HCT116 (cell line): ENCODE measurements at regions not wholly inside any gene's neighbourhood (a gene's known extent, or its start where the extent isn't known, plus 50 kb on each side); places are given as distances from the start of the nearest gene placed in this dataset.

Source experiments
- CTCF ChIP-seq, 3 experiments: fragments of 200-600 bp in 1 of 3; sonication (generic) in 1 of 3; IDR thresholded peaks in 2 of 3; conservative IDR thresholded peaks in 1 of 3; 2 replicates each; pipeline ENCODE4 v1.5.1; 2012 to 2017; ENCODE audit warnings: low read depth in 2 of 3, low read length in 2 of 3, antibody characterized with exemption in 1 of 3, borderline replicate concordance in 1 of 3, control low read depth in 1 of 3, mild to moderate bottlenecking in 1 of 3, mixed read lengths in 1 of 3, mixed run types in 1 of 3, moderate library complexity in 1 of 3; ENCODE audit not compliant: insufficient read depth in 1 of 3
- EZH2 ChIP-seq: fragments of 200-600 bp; sonication (generic); IDR thresholded peaks from 2 replicates; pipeline ENCODE4 v1.6.1; 2017; ENCODE audit warnings: antibody characterized with exemption, mixed run types
- JUND ChIP-seq: IDR thresholded peaks from 2 replicates; pipeline ENCODE4 v1.6.1; 2012
- POLR2A ChIP-seq: IDR thresholded peaks from 2 replicates; pipeline ENCODE4 v1.7.0; 2011; ENCODE audit warnings: borderline replicate concordance; ENCODE audit not compliant: insufficient read depth, insufficient read length; ENCODE audit errors: extremely low read depth
- POLR2AphosphoS5 ChIP-seq: IDR thresholded peaks from 2 replicates; pipeline ENCODE4 v1.6.1; 2011; ENCODE audit warnings: mild to moderate bottlenecking, low read depth, low read length, moderate library complexity

GRCh38 chr12:107551434-107551833 is 134.2 kb upstream of the PWP1 start:
- no peak for TF ChIP-seq POLR2A
- TF ChIP-seq CTCF (IDR thresholded peaks at IDR 0.05 in 2 of 3, conservative IDR thresholded peaks at IDR 0.05 in 1 of 3; ENCODE audit: borderline replicate concordance in 1 of 3, insufficient read depth in 1 of 3, low read depth in 2 of 3, low read length in 2 of 3) = no peak
- no peak for TF ChIP-seq JUND
- TF ChIP-seq EZH2 = no peak
- TF ChIP-seq POLR2AphosphoS5 = no peak
